AG09309 (cell line): ENCODE measurements at regions not wholly inside any gene's neighbourhood (a gene's known extent, or its start where the extent isn't known, plus 50 kb on each side); places are given as distances from the start of the nearest gene placed in this dataset.
A peak's percentile ranks its signal among the peaks of the same experiment; 100 is the strongest.
"Not testable (repeated sequence)": the region's sequence is repeated elsewhere in the genome, so short reads cannot be mapped to it uniquely, and the experiment has no call there.

ENCODE experiments used
- DNase-seq: peaks from one replicate; pipeline ENCODE4 v3.0.0-alpha.2; 2010; ENCODE audit warnings: low read depth
- H3K4me3 ChIP-seq: 2 replicates; pipeline ENCODE4 v1.5.1; 2011; ENCODE audit warnings: mild to moderate bottlenecking, low read depth, low read length, moderate library complexity; ENCODE audit not compliant: control insufficient read depth
- TF ChIP-seq, protein P1 (sequence below): IDR thresholded peaks from 2 replicates; pipeline ENCODE4 v1.5.1; 2011; ENCODE audit warnings: mild to moderate bottlenecking, low read depth, low read length, inconsistent platforms; ENCODE audit not compliant: insufficient read depth, control insufficient read depth; ENCODE audit errors: missing control alignments

DNA sequence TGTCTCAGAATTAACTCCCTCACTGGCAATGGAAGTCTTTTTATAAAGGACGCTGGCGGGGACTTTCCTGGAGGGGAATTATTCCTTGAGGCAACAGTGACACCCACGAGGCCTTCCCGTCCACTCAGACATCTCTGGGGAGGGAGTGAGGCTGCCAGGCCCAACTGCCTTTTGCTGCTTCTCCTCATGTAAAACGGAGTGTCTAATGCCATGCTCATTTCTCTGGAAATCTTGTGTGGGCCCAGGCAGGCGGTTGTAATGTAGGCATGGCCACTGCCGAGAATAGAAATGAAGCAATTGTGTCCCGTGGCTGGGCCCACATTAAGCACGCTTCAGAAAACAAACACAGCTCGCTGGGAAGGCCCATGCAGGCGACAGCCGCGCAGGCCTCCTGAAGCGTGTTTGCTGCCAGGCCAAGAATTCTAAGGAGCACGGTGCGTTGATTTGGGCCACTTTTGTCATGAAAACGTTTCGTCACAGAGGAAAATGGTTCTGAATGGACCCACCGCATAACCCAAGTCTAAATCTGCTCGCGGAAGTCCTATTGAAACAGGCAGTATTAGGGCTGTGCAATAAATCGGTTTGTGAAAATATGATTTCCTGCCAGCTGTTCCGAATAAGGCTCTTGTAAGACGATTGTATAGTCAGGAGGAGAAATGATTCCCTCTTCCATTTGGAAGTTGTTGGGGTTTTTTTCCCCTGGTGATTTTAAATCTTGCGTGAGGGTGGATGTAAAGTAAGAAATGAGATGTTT, 104.2 kb upstream of the CHST15 start:
- H3K4me3 ChIP-seq, result no peak overlapping the region
- TF ChIP-seq, protein P1, sequence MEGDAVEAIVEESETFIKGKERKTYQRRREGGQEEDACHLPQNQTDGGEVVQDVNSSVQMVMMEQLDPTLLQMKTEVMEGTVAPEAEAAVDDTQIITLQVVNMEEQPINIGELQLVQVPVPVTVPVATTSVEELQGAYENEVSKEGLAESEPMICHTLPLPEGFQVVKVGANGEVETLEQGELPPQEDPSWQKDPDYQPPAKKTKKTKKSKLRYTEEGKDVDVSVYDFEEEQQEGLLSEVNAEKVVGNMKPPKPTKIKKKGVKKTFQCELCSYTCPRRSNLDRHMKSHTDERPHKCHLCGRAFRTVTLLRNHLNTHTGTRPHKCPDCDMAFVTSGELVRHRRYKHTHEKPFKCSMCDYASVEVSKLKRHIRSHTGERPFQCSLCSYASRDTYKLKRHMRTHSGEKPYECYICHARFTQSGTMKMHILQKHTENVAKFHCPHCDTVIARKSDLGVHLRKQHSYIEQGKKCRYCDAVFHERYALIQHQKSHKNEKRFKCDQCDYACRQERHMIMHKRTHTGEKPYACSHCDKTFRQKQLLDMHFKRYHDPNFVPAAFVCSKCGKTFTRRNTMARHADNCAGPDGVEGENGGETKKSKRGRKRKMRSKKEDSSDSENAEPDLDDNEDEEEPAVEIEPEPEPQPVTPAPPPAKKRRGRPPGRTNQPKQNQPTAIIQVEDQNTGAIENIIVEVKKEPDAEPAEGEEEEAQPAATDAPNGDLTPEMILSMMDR, result no peak
- DNase-seq, result no peak

DNA sequence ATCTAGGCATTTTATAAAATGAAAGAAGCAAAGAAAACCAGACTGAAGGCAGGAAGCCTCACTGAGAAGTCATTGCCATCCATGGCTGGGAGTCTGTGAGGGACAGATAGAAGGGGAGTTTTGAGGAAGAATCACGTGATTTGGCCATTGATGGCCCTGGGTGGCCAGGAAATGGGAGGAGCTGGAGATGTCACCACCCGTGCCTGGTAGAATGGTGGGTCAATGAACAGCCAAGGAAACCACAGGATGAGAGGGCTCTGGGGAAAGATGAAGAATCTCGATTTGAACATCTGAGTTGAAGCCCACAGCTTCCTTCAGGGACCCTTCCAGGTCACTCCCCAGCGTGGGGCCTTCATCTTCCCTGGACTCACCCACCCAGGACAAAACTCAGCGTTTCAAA, 103.3 kb upstream of the CHST15 start:
- TF ChIP-seq, protein P1, result no peak
- H3K4me3 ChIP-seq, result no peak overlapping the region
- no peak for DNase-seq

DNA sequence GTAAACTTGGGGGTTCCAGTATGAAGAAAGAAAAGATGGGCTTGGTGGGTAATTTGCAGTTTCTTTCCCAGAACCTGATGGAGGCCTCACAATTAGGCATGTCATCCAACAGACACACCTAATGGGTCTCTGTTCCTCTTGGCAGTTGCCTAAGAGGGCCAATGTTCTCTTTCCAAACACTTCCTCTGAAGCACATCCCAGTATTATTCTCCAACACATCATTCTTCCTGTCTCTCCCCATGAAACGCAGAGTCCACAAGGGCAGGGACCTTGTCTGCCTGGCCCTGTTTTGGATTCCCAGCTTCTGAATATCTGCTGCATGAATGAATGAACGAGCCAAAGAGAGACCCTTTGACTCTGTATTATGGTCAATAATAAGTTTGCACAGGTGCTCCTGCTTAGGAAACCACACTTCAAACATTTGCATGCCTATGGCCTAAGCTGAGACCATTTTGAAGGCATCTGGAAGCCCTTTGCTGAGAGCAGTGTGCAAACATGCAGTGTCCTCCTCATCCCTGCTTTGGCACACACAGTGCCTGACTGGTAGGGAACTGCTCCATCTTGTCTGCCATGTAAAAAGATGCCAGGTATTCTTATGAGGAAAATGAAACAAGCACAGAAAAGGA, 100.9 kb upstream of the CHST15 start:
- TF ChIP-seq, protein P1, result no peak
- H3K4me3 ChIP-seq, result no peak overlapping the region
- no peak for DNase-seq

DNA sequence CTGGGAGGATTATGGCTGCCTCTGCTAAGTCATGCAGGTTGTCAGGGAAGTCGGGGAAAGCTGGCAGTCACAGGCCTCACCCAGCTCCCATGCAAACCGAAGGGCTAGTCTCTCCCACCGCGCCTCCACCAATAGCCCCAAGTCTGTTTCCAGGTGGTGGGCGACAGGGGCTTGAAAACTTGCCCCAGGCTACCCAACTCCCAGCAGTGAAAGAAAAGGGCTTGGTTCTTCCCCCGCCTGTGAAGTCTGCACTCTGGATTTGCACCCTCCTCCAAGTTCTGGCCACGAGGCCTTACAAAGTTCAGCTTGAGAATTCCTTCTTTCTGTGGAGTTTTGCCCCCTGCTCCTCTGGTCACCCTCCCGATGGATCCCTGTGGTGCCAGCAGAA, 99.9 kb upstream of the CHST15 start:
- H3K4me3 ChIP-seq, result no peak overlapping the region
- DNase-seq, result no peak
- TF ChIP-seq, protein P1, result no peak

DNA sequence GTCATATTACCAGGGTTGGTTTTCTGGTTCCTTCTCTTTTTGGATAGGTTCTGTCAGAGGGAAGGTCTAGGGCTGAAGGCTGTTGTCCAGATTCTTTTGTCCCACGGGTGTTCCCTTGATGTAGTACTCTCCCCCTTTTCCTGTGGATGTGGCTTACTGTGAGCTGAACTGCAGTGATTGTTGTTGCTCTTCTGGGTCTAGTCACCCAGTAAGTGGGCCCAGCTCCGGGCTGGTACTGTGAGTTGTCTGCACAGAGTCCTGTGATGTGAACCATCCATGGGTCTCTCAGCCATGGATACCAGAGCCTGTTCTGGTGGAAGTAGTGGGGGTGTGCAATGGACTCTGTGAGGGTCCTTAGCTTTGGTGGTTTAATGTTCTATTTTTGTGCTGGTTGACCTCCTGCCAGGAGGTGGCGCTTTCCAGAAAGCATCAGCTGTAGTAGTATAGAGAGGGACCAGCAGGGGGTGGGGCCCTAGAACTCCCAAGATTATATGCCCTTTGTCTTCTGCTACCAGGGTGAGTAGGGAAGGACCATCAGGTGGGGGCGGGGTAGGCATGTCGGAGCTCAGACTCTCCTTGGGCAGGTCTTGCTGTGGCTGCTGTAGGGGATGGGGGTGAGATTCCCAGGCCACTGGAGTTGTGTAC, 99.4 kb upstream of the CHST15 start:
- H3K4me3 ChIP-seq, DNase-seq: not testable (repeated sequence)
- TF ChIP-seq, protein P1, result peak; percentile 12

DNA sequence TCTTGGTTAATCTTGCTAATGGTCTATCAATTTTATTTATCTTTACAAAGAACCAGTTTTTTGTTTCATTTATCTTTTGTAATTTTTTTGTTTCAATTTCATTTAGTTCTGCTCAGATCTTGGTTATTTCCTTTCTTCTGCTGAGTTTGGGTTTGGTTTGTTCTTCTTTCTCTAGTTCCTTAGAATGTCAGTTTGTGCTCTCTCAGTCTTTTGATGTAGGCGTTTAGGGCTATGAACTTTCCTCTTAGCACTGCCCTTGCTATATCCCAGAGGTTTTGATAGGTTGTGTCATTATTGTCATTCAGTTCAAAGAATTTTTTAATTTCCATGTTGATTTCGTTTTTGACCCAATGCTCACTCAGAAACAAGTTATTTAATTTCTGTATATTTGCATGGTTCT, 97.1 kb upstream of the CHST15 start:
- not testable (repeated sequence) for H3K4me3 ChIP-seq, DNase-seq

DNA sequence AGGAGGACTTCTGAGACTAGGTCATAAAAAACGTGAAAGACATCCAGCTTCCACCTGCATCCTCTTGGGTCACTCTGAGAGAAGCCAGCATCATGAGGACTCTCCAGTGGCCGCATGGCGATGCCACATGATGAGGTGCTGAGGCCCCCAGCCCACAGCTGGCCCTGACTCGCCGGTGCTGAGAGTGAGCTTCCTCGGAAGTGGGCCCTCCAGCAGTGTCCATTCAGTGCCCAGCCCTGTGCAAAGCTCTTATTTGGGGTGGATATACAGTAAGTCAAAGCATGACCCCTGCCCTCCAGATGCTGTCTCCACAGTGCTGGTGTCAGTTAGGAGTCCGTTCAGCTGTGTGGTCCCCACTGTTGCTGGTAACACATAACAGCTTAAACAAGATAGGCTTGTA, 93.6 kb upstream of the CHST15 start:
- DNase-seq, result no peak
- TF ChIP-seq, protein P1, result no peak
- no peak overlapping the region for H3K4me3 ChIP-seq
